ENCODE measurements at regions not wholly inside any gene's neighbourhood (a gene's known extent, or its start where the extent isn't known, plus 50 kb on each side); places are given as distances from the start of the nearest gene placed in this dataset.
A peak's percentile ranks its signal among the peaks of the same experiment; 100 is the strongest.

DNA sequence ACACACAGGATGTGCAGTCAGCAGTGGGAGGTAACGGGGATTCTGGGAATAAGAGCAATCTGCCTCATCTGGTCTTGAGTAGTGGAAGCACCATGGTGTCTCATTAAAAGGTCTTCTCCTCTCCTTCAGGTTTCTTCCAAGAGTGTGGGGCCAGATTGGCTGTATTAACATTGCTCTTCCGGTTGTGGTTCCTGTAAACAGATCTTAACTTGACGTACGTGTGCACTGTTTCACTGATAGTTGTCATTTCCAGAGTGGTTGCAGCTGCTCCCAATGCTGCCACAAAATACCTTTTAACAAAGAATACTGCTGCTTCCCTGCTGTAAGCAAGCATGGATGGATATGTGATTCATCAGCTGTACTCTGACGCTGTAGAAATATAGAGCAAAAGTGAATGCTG lies 1443.4 kb upstream of the TENM3 start:
- DNase-seq, result no peak

DNA sequence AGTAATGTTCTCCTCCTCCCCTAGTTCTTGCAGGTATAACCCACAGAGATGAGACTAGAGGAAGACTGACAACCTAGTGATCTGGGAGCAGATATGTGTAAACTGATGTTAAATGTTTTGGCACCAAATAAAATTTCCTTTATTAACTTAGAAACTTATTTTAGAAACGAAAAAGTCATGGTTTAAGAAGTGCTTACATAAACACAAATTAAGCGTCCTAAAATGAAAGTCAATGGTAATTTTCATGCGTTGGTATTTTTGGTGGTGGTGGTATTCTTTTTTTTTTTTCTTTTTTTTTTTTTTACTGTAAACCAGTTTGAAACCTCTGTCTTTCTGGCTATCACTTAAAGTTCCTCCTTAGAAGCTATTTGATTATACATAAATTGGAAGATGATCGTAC lies 1438.1 kb upstream of the TENM3 start:
- DNase-seq, result no peak

DNA sequence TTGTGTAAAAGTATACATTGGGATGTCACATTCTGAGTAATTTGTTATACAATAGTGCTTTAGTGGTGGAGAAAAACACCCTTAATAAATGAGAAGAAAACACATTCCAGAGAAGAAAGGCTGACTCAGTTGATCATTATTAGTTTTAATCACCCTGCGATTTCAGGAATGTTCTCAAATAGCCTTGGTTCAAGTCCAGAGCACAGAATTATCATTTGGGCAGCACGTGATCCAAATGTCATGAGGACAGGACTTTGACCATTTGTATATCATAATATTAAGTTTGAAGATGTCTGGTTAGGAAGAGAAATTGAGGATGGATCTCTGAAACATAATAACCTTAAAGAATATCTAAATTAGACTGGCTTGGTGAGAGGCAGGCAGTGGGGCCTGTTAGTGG lies 1434.3 kb upstream of the TENM3 start:
- DNase-seq, result no peak

DNA sequence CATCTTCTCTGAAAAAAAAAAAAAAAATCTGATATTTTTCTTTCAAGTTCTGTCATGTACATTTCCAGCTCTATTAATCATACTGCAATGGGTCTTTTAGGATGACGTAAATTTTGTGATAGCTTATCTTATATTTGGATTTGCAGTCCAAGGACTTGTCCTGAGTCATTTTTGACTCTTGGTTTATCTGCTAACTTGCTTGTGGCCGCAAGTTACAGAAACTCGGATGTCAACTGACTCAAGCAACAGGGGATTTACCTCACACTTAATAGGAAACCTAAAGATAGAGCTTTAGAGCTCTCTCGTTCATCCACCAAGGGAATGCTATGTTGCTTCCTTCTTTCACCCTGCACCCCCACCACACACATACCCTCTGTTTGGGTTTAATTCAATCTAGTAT lies 1433.8 kb upstream of the TENM3 start:
- no peak for DNase-seq

DNA sequence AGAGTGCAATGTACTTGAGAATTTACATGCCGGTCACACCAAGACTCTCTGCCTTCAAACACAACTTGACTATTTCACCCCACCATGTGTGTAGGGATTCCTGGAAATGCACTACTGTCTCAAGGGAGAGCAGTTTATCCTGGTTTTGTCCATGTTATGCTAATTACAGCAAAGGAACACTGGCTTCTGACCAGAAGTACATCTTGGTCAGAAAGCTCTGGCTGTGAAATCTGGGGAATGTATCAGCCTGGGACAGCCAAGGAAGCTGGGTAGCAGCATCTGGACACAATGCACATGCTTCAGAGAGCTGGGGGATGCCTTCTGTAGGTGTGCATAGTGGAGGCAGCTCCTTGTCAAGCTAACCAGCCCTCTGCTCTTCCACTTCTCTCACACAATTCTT lies 1432.6 kb upstream of the TENM3 start:
- no peak for DNase-seq

DNA sequence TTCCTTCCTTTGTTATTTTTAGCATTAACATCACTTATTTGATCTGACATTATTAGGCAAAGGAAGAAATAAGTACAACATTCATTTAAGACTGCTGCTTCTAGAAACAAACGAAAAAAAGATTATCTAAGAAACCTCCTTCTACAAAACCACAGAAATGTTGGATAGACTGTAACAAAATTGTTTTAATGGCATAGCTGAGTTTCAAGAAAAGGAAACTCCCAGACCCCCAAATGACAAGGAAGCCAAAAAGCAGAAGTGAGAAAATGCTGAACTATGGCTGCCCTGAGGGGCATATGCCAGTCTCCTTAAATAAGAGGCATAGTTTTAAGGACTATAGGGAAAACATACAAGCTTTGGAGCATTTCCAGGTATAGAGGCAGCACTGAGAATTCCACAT lies 1431.6 kb upstream of the TENM3 start:
- DNase-seq, result no peak

DNA sequence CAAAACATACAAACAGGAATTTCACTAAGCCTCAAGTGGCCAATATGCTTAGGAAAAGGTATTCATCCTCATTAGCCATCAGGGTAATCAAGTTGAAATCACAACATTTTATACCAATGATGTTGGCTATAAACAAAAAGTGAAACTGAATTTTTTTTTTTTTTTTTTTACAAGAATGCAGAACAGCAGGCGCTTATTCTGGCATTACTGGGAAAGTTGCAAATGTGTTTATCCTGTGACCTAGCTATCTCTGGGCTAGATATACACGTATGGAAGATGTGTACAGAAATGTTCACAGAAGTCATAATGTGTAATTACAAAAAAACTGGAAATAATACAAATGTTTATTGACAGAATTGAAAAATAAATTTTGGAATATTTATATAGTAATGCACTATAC lies 1430.4 kb upstream of the TENM3 start:
- no peak for DNase-seq

DNA sequence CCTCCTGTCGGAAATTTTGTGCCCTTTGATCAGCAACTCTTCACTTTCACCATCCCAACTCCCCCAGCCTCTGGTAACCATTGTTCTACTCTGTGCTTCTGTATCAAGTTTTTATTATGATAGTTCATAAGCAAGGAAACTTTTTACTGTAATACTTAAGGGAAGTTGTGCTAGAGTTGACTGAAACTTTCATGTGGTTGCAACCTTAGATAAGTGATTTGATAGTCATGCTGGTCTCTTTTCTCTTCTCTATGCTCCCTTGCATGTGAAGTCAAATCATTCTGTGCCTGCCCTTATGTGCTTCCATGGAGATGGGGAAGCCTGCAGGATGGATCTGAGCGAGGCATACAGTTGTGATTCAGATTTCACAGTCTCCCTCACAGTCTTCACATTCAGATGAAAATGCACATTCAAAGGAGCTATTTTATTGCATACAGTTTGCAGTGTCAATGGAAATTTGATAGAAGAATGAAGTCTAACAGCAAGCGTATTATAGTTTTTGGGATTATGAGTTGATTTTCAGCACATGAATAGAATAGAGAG lies 1428.3 kb upstream of the TENM3 start:
- DNase-seq, result no peak

DNA sequence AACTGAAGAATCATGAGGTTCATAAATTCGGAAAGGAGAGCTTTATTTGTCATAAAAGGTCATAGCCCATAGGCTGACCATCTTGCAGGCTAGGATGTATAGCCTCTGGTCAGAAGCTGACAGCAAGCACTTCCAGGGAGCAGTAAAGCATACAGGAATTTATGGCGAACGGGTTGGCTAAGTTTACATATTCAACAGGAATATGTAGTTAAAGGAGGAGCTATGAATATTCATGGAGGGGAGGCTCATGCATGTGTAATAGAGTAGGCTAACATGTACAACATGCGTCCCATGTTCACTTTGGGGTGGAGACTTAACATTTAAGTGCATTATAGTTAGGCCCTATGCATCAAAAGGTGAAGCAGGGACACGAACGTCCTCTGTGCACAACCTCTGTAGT lies 1425.7 kb upstream of the TENM3 start:
- DNase-seq, result no peak

DNA sequence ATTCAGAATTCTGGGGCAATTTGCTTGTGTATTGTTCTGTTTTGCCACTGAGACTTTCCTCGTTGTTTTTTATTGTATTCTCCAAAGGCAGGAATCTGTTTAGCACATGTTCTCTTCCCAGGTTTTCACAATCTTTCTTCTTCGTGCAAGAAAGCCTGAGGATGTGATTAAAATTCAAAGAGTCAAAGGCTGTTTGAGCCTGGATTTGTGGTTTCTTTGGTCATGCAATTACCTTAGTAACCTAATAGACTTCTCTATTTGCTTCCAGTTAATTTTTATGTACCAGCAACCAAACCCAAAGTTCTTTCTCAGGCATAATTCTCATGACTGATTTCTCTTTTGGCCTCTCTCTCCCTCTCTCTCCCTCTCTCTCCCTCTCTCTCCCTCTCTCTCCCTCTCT lies 1420.1 kb upstream of the TENM3 start:
- peak; percentile 3 for DNase-seq

DNA sequence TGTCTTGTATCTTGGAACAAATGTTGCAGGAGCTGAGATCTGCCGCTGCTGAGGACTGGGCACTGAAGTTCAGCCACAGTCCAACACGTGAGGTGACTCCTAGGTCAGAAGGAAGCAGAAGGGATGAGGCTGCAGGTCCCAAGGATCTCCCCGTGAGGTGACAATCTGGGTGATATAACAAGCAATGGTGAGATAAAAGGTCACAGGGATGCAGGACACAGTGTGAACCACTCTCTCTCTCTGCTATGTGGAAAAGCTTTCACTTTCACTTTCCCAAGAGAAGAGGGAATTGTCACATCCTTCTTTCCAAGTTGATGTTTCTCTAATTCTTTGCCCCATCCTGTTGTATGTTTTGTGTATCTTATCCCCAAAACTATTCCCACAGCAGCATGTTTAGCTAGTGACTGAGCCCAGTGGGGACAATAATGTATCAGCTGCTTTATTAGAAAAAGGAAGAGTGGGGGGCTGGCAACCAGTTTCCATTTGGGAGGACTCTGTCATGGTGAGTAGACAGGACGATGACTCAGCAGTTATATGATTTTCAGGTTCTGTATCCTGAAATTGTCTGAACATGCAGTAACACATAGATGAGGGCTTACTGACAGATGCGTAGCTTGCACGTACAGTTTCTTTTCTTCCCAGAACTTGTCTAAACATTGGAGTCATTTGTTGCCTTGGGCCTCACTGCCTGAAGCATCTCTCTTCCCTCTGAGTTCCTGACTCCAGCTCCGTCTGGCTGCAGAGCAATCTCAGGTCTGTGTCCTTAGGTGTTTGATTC lies 1415.8 kb upstream of the TENM3 start:
- DNase-seq, result peak; percentile 17

DNA sequence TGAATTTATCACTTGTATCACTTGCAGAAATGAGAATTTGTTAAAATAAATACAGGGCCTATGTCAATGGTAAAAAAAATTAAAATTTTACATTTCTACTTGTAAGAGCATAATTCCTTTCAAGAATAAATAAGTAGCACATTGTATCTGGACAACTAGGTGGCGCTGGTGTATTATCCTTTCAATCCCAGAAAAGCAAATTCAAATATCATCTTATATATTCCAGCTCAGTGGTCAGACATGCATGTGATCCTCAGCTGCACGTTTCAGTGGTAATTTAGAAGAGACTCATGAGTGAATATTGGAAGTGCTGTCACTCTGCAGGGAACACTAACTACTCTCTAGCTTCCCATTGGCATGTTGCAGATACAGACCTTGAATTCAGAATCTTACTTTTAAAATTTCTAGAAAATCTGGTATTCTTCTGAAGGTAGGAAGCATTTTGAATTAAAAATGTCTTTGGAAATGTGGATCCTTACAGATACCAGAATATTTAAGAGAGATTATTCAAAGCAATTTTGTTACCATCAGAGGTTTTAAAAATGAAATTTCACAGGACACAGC lies 1414.7 kb upstream of the TENM3 start:
- peak; percentile 75 for DNase-seq

DNA sequence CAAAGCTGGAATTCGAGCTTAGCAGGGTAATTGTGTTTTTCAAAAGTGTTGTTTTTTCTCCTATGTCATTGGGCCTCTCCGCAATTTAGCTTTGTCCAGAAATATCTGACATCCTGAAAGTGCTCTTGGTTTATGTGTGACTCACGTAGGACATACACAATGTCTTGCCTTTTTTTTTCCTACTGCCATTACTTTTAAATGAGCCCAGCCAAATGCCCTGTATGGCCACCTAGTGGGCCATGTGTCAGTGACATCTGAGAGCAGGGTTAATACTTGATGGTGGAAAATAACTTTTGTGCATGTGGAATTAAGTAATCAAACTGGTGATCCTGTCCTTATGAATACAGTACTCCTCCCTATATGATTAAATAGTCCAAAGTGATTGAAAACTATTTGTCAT lies 1411.1 kb upstream of the TENM3 start:
- no peak for DNase-seq

DNA sequence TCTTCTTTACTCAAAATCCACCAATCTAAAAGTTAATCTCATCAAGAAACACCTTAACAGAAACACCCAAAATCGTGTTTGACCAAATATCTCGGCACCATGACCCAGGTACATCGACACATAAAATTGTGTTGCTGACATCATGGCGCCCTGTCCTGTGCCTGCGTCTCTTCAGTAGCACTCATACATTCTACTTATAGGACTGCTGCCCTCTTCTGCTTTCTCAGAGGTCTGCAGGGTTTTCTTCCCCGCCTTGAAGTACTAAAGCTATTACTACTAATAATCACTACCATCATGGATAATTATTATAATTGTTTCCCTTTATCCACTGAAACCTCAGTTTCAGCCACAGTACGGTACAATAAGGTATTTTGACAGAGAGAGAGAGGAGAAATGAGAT lies 1403.1 kb upstream of the TENM3 start:
- DNase-seq, result no peak

DNA sequence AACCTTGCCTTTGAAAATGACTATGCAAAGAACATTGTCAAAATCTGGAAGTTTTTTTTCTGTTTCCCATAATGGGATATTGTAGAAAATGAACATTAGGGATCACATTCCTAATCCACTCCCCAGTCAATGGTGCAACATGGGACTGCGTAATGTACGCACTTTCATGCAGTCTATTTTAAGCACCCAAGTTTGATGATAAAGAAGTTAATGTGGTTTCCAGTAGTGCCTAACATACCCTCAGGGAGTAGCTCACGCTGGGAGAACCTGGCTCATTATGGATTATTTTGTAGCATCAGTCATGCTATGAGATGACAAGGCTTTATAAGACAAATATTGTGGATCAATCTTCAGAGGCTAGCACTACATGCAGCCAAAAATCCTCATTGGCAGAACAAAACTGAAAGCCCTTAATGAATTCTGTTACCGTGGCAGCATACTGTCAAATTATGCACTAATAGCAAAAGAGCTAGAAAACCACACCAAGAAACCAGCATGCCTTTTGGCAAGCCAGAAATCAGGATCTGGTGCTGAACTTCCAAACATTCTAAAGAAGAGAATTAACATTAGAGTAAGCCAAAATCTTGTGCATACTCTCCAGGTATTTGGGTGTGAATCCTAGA lies 1392.8 kb upstream of the TENM3 start:
- no peak for DNase-seq

DNA sequence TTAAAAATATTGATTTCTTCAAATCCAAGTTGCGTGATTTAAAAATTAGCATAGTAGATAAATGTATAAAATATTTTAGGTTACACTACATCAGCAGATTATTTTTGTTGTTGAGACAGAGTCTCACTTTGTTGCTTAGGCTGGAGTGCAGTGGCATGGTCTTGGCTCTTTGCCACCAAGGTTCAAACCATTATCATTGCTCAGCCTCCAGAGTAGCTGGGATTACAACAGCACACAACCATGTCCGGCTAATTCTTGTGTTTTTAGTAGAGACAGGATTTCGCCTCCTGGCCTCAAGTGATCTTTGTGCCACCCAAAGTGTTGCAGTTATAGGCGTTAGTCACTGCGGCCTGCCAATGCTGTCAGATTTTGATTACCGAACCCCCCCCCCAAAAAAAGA lies 1390.5 kb upstream of the TENM3 start:
- no peak for DNase-seq

DNA sequence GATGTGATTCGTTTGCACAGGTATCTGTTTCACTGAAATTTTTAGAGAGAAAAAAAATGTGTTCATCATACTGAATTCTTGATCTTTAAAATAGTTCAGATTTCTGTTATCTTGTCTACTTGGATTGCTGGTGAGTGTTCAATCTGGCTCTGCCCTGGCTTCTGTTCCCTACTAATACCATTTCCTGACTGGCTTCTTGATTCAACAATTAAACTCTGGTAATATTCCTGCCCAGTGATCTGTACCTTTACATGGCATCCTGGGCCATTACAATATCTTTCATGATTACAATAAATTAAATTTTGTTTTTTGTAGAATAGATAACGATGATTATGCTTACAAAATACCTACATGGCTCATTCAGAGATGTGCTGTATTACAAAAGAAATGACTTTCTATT lies 1388.0 kb upstream of the TENM3 start:
- no peak for DNase-seq

DNA sequence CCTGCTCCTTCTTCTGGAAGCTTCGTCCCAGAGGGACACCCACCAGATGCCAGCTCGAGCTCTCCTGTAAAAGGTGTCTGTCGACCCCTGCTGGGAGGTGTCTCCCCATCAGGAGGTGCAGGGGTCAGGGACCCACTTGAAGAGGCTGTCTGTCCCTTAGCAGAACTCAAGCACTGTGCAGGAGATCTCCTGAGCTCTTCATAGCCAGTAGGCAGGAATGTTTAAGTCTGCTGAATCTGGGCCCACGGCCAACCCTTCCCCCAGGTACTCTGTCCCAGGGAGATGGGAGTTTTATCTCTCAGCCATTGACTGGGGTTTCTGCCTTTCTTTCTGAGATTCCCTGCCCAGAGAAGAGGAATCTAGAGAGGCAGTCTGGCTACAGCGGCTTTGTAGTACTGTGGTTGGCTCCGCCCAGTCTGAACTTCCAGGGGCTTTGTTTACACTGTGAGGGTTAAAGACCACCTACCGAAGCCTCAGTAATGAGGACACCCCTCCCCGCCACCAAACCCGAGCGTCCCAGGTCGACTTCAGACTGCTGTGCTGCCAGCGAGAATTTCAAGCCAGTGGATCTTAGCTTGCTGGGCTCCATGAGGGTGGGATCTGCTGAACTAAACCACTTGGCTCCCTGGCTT lies 1383.0 kb upstream of the TENM3 start:
- no peak for DNase-seq

DNA sequence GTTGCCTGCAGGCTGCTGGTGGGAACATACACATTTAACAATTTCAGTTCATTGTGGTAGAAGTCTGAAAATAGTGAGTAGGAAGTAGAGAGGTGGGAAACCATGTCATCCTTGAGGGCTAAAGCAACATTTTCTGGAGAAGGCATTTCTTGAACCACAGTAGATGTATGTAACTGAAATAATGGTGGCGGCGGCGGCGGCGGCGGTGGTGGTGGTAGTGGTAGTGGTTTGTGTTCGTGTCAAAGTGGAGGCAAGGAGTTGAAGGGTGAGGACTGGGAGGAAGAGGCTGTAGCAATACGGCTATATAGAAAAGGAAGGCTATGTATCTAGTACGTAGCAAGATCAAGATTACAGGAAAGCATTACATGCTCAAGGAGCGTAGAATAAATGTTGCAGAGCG lies 1381.6 kb upstream of the TENM3 start:
- no peak for DNase-seq

DNA sequence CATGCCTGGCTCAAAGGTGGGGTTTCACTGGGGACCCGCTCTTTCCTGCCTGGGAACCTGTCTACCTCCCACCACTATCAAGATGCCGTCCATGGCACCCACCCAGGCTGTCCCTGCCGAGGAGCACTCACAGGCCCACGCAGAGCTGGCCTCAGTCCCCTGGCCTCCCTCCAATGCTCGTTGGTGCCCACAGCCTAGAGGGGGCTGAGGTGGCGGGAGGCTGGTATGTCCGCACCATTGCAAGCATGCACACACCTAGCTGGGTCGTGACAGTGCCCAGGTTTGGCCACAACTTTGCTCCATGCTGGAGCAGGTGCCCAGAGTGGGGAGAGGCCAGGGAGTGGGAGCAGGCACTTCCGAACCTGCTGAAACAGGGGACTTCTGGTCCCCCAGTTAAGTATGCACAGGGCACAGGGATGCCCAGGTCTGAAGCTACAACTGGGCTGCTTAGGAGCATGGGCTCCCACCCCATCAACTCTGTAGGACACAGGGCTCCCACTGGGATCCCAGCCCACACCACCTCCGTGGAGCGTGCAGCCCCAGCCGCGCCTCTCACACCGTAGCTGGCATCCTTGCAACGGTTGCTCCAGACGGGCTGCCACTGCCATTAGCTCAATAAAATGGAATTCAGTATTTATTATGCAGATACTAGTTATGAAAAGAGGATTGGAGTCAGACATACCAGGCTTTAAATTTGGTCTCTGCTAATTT lies 1376.1 kb upstream of the TENM3 start:
- DNase-seq, result no peak

DNA sequence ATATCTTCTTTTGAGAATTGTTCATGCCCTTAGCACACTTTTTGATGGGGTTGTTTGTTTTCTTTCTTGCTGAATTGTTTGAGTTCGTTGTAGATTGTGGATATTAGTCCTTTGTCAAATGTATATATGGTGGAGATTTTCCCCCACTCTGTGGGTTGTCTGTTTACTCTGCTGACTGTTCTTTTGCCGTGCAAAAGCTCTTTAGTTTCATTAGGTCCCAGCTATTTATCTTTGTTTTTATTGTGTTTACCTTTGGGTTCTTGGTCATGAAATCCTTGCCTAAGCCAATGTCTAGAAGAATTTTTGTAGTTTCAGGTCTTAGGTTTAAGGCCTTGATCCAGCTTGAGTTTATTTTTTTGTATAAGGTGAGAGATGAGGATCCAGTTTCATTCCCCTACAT lies 1372.6 kb upstream of the TENM3 start:
- no peak for DNase-seq

DNA sequence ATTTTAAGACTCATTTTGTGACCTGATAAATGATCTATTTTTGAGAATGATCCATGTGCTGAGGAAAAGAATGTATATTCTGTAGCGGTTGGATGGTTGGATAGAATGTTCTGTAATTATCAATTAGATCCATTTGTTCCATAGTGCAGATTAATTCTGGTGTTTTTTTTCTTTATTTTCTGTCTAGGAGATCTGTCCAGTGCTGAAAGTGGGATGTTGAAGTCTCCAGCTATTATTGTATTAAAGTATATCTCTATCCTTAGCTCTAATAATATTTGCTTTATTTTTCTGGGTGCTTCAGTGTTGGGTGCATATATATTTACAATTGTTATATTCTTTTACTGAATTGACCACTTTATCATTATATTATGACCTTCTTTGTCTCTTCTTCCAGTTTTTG lies 1344.9 kb upstream of the TENM3 start:
- no peak for DNase-seq

DNA sequence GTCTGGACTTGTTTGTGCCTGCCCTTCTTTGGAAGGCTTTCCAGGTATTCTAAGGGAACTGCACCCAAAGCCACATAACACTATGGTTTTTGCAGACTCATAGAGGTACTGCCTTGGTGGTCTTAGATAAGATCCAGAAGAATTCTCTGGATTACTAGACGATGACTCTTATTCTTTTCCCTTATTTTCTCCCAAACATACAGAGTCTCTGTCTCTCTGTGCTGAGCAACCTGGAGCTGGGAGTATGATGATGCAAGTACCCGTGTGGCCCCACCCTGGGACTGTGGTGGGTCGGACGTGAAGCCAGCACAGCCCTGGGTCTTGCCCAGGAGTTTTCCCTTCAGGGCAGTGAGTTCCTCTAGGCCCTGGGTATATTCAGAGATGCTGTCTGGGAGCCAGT lies 1342.4 kb upstream of the TENM3 start:
- no peak for DNase-seq

Measured in fibroblast of skin of right quadriceps (primary cell).